Mesothelial cell of epicardium (in vitro differentiated cells): ENCODE measurements at regions not wholly inside any gene's neighbourhood (a gene's known extent, or its start where the extent isn't known, plus 50 kb on each side); places are given as distances from the start of the nearest gene placed in this dataset.

Source experiments
- DNase-seq, 2 experiments: peaks; one replicate each; pipeline ENCODE4 v3.0.0; 2021; ENCODE audit warnings: low spot score in 2 of 2; ENCODE audit not compliant: unreplicated experiment in 2 of 2
- H3K27ac Mint-ChIP-seq: 2 replicates; pipeline ENCODE4 v1.8.0; 2021; ENCODE audit warnings: mixed read lengths
- H3K27me3 Mint-ChIP-seq: 2 replicates; pipeline ENCODE4 v1.8.0; 2021; ENCODE audit warnings: low read depth, mixed read lengths
- H3K36me3 Mint-ChIP-seq: 2 replicates; pipeline ENCODE4 v1.8.0; 2021; ENCODE audit warnings: mixed read lengths
- H3K4me1 Mint-ChIP-seq: 2 replicates; pipeline ENCODE4 v1.8.0; 2021; ENCODE audit warnings: mixed read lengths
- H3K4me3 Mint-ChIP-seq: 2 replicates; pipeline ENCODE4 v1.8.0; 2021; ENCODE audit warnings: mild to moderate bottlenecking, moderate library complexity, mixed read lengths
- H3K9me3 Mint-ChIP-seq: 2 replicates; pipeline ENCODE4 v1.8.0; 2021; ENCODE audit warnings: mixed read lengths
- CTCF ChIP-seq: fragments of 200-600 bp; sonication (generic); IDR thresholded peaks from one replicate; pipeline ENCODE4 v1.5.0; 2021; ENCODE audit warnings: antibody characterized with exemption; ENCODE audit not compliant: unreplicated experiment

GRCh38 chr1:101162736-101163735 is 73.8 kb upstream of the S1PR1 start:
- no peak for DNase-seq
- Mint-ChIP-seq H3K36me3 (no peaks in the 10 kb centered on the region), H3K9me3 (peaks cover 7% of the 10 kb centered on the region), H3K27ac (no peak overlapping the region), H3K4me1 (peaks cover 3% of the 10 kb centered on the region), H3K27me3 (no peaks in the 10 kb centered on the region), H3K4me3 (no peak overlapping the region)
- TF ChIP-seq CTCF = no peak

GRCh38 chr1:101162300-101162699 is 74.5 kb upstream of the S1PR1 start:
- H3K9me3 Mint-ChIP-seq = peaks cover 7% of the 10 kb centered on the region
- no peak for DNase-seq
- H3K4me3 Mint-ChIP-seq = no peak overlapping the region
- H3K4me1 Mint-ChIP-seq = peaks cover 3% of the 10 kb centered on the region
- H3K27ac Mint-ChIP-seq = no peak overlapping the region
- TF ChIP-seq CTCF = no peak
- no peaks in the 10 kb centered on the region for H3K36me3 Mint-ChIP-seq
- no peaks in the 10 kb centered on the region for H3K27me3 Mint-ChIP-seq

- H3K4me1 Mint-ChIP-seq = peaks cover 3% of the 10 kb centered on the region
- H3K36me3 Mint-ChIP-seq = no peaks in the 10 kb centered on the region
- DNase-seq = no peak
- no peak overlapping the region for H3K4me3 Mint-ChIP-seq
- H3K27ac Mint-ChIP-seq = no peak overlapping the region
- TF ChIP-seq CTCF = no peak
- peaks cover 7% of the 10 kb centered on the region for H3K9me3 Mint-ChIP-seq
- H3K27me3 Mint-ChIP-seq = no peaks in the 10 kb centered on the region
Observed at GRCh38 chr1:101161619-101162018, 75.2 kb upstream of the S1PR1 start.

GRCh38 chr1:101158424-101158823 is 78.4 kb upstream of the S1PR1 start:
- Mint-ChIP-seq H3K27me3 (no peaks in the 10 kb centered on the region), H3K27ac (no peak overlapping the region), H3K9me3 (peaks cover 7% of the 10 kb centered on the region), H3K4me3 (no peak overlapping the region), H3K4me1 (no peaks in the 10 kb centered on the region), H3K36me3 (no peaks in the 10 kb centered on the region)
- no peak for DNase-seq
- TF ChIP-seq CTCF = no peak

GRCh38 chr1:101154547-101154946 is 82.3 kb upstream of the S1PR1 start:
- Mint-ChIP-seq H3K27ac (no peak overlapping the region), H3K9me3 (no peaks in the 10 kb centered on the region), H3K36me3 (no peaks in the 10 kb centered on the region), H3K27me3 (no peaks in the 10 kb centered on the region), H3K4me1 (peaks cover 7% of the 10 kb centered on the region), H3K4me3 (no peak overlapping the region)
- DNase-seq = no peak
- no peak for TF ChIP-seq CTCF
